ENCODE measurements at regions not wholly inside any gene's neighbourhood (a gene's known extent, or its start where the extent isn't known, plus 50 kb on each side); places are given as distances from the start of the nearest gene placed in this dataset.

GRCh38 chr4:100889898-100890297, 372.1 kb upstream of the EMCN start:
- Histone ChIP-seq H3K79me2 (ENCODE audit: insufficient read depth, low read length) (no peaks in the 10 kb centered on the region), H3K27ac (ENCODE audit: low read depth, low read length) (no peak overlapping the region), H3K4me3 (replicated peaks in 1 of 2; ENCODE audit: low read depth in 1 of 2, low read length in 2 of 2) (no peak overlapping the region), H2AFZ (ENCODE audit: low read depth, low read length, poor library complexity, severe bottlenecking) (no peak overlapping the region), H3K9me3 (ENCODE audit: control insufficient read depth in 1 of 2, insufficient read depth in 1 of 2, low read depth in 1 of 2, low read length in 2 of 2) (peaks cover 0 to 9% of the 10 kb centered on the region in 2 experiments; a peak in 1 of 4 replicates), H3K4me1 (ENCODE audit: control insufficient read depth in 1 of 2, insufficient read depth in 2 of 2, low read length in 2 of 2) (no peaks in the 10 kb centered on the region), H3K36me3 (ENCODE audit: control insufficient read depth in 1 of 2, insufficient read depth in 2 of 2, low read length in 2 of 2) (no peaks in the 10 kb centered on the region), H3K27me3 (ENCODE audit: insufficient read depth, low read length) (no peaks in the 10 kb centered on the region), H3K4me2 (ENCODE audit: low read length) (no peak overlapping the region), H3K9ac (ENCODE audit: low read length) (no peak overlapping the region), H4K20me1 (ENCODE audit: insufficient read depth) (no peaks in the 10 kb centered on the region), H3K9me2 (ENCODE audit: insufficient read depth) (no peaks in the 10 kb centered on the region)
- ChIA-PET POLR2A (no interaction called here), RAD21 (ENCODE audit: low non-redundant PET in 1 of 2, low total read pairs in 2 of 2, uncharacterized antibody in 2 of 2, unreplicated experiment in 2 of 2) (no interaction called here), CTCF (no interaction called here)
- ATAC-seq: no peak
- no TSS peak for BruUV-seq (replicated peaks)
- intact Hi-C loops (cut with micrococcal nuclease): no loop called here
- TF ChIP-seq CTCF (IDR thresholded peaks at IDR 0.05 in 2 of 3, conservative IDR thresholded peaks at IDR 0.05 in 1 of 3; ENCODE audit: borderline replicate concordance in 1 of 3, insufficient read depth in 1 of 3, low read depth in 2 of 3, low read length in 2 of 3): no peak
- TF ChIP-seq SP1 (IDR thresholded peaks at IDR 0.05; ENCODE audit: low read depth): no peak
- no peak for TF ChIP-seq SIN3A (IDR thresholded peaks at IDR 0.05; ENCODE audit: low read depth)
- no peak for TF ChIP-seq REST (IDR thresholded peaks at IDR 0.05; ENCODE audit: low read depth)
- no peak for TF ChIP-seq EZH2 (IDR thresholded peaks at IDR 0.05)
- TF ChIP-seq CEBPB (IDR thresholded peaks at IDR 0.05; ENCODE audit: low read depth): no peak
- TF ChIP-seq ZNF274 (IDR thresholded peaks at IDR 0.05; ENCODE audit: low read depth, low read length): no peak
- TF ChIP-seq RAD21 (IDR thresholded peaks at IDR 0.05; ENCODE audit: low read depth): no peak
- no peak for TF ChIP-seq ZFX (IDR thresholded peaks at IDR 0.05)
- no peak for DNase-seq (ENCODE audit: low read depth, low spot score)
